ENCODE measurements at regions not wholly inside any gene's neighbourhood (a gene's known extent, or its start where the extent isn't known, plus 50 kb on each side); places are given as distances from the start of the nearest gene placed in this dataset.

DNA sequence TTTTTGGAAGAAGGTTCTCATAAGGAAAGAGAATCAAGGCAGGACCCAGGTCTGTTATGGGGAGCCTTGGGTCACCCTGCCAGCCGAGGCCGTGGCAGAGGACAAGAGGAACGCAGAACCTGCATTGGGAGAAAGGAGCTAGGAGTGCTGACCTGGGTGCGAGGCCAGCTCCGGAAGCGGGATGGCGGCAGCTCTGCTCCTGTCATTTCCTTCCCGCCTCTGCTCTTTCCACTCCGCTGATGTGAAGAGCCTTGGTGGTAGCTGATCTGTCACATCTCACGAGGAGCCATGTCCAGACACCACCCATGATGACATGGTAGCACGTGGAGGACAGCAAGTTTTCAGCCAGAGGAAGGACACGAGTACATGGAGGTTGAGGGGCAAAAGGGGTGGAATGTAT lies 109.5 kb upstream of the COL5A1 start:
- TF ChIP-seq FOXM1 (IDR thresholded peaks at IDR 0.05; ENCODE audit: low read depth) (no peak), FOXM1 (CRISPR knock-in tag; IDR thresholded peaks at IDR 0.05; ENCODE audit: low read depth) (no peak), BDP1 (IDR thresholded peaks at IDR 0.05; ENCODE audit: insufficient read depth, insufficient read length) (no peak), ZZZ3 (IDR thresholded peaks at IDR 0.05) (no peak), ZBTB7A (IDR thresholded peaks at IDR 0.05; ENCODE audit: borderline replicate concordance, control insufficient read depth, low read depth, low read length) (no peak), TSC22D4 (tag; IDR thresholded peaks at IDR 0.05) (no peak), JUNB (CRISPR knock-in tag; conservative IDR thresholded peaks at IDR 0.05) (no peak), KDM4B (IDR thresholded peaks at IDR 0.05; ENCODE audit: borderline replicate concordance in 2 of 2, low read depth in 1 of 2) (no peak), ARHGAP35 (IDR thresholded peaks at IDR 0.05; ENCODE audit: partially characterized antibody) (no peak), HDGF (IDR thresholded peaks at IDR 0.05) (no peak)
- TF ChIP-seq, protein P1, sequence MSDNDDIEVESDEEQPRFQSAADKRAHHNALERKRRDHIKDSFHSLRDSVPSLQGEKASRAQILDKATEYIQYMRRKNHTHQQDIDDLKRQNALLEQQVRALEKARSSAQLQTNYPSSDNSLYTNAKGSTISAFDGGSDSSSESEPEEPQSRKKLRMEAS (CRISPR knock-in tag; IDR thresholded peaks at IDR 0.05), result no peak
